C4-2B (cell line): ENCODE measurements at regions not wholly inside any gene's neighbourhood (a gene's known extent, or its start where the extent isn't known, plus 50 kb on each side); places are given as distances from the start of the nearest gene placed in this dataset.

Experiments used
- ZFX ChIP-seq: fragments of 450-650 bp; IDR thresholded peaks from 2 replicates; pipeline ENCODE4 v1.6.1; 2017
- TF ChIP-seq, protein P1 (sequence below): fragments of 450-650 bp; conservative IDR thresholded peaks from 2 replicates; pipeline ENCODE4 v1.5.1; 2017; ENCODE audit warnings: mild to moderate bottlenecking

DNA sequence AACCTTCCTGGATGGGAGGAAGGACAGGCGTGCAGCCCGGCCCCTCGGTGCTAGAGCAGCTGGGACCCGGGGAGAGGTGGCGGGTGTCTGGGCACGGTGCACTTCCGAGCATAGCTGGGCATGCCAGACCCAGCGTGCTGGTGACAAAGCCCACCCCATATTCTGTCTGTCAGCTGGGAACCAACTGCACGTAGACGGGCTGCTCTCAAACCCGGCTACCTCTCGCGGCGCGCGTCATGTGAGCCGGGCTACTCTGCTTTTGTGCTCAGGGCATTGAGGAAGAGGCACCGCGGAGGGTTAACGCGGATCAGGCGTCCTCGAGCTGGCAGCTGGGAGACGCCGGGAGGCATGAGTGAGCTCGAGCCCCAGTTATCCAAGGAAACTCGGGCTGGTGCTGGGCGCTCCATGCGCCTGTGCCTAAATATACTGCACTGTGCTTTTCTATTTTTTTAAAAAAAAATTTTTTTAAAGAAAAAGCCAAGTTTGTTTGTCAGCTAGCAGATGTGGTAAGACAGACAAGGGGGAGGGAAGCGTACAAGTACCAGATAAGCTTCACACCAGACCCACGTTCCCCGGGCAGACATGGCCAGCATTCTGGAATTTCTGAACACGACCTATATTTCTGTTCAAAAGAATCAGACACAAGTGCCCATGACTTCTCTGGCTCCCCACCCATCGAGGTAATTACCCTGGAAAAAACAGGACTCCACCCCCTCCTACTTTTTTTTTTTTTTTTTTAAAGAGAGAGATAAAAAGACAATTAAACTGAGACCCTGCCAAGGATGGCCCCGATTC lies 425.6 kb downstream of the SHANK2 start:
- TF ChIP-seq, protein P1, sequence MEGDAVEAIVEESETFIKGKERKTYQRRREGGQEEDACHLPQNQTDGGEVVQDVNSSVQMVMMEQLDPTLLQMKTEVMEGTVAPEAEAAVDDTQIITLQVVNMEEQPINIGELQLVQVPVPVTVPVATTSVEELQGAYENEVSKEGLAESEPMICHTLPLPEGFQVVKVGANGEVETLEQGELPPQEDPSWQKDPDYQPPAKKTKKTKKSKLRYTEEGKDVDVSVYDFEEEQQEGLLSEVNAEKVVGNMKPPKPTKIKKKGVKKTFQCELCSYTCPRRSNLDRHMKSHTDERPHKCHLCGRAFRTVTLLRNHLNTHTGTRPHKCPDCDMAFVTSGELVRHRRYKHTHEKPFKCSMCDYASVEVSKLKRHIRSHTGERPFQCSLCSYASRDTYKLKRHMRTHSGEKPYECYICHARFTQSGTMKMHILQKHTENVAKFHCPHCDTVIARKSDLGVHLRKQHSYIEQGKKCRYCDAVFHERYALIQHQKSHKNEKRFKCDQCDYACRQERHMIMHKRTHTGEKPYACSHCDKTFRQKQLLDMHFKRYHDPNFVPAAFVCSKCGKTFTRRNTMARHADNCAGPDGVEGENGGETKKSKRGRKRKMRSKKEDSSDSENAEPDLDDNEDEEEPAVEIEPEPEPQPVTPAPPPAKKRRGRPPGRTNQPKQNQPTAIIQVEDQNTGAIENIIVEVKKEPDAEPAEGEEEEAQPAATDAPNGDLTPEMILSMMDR, result no peak
- TF ChIP-seq ZFX, result no peak
